Body of pancreas (tissue), 4 donors: ENCODE measurements at regions not wholly inside any gene's neighbourhood (a gene's known extent, or its start where the extent isn't known, plus 50 kb on each side); places are given as distances from the start of the nearest gene placed in this dataset.

Experiments used
- CTCF ChIP-seq, 7 experiments: fragments of 450-650 bp in 4 of 7; fragments of 200-600 bp in 3 of 7; sonication (generic) in 3 of 7; IDR thresholded peaks; one replicate each; pipeline ENCODE4 v1.5.1; 2016 to 2019; ENCODE audit warnings: antibody characterized with exemption in 7 of 7
- POLR2A ChIP-seq, 3 donors: fragments of 450-650 bp; IDR thresholded peaks; one replicate each; pipeline ENCODE4 v1.6.1; 2016; ENCODE audit warnings: antibody characterized with exemption in 3 of 3, mild to moderate bottlenecking in 2 of 3

DNA sequence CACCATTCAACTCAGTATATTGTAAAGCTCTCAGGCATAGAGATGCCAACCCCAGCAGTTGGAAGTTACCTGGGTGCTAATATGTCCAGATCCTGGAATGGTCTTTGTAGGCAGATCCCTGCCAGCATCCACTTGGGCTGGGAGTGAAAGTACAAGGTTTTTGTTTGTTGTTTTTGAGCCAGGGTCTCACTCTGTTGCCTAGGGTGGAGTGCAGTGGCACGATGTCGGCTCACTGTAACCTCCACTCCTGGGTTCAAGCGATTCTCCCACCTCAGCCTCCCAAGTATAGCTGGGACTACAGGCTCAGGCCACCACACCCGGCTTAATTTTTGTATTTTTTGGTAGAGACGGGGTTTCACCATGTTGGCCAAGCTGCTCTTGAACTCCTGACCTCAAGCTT is 177.6 kb downstream of the IRF8 start:
- TF ChIP-seq POLR2A (IDR thresholded peaks at IDR 0.05) (no peak), CTCF (IDR thresholded peaks at IDR 0.05) (no peak)
